Naive thymus-derived CD4-positive, alpha-beta T cell (primary cell): ENCODE measurements at regions not wholly inside any gene's neighbourhood (a gene's known extent, or its start where the extent isn't known, plus 50 kb on each side); places are given as distances from the start of the nearest gene placed in this dataset.

Experiments
- ATAC-seq: fragments of 150-1000 bp; cut with Tn5 transposase; 2 replicates; pipeline ENCODE4 v1.10.0; 2021; ENCODE audit warnings: mild to moderate bottlenecking, moderate library complexity
- CTCF ChIA-PET: fragments of 350-600 bp; sonication (Branson Sonifier 250); formaldehyde crosslinking; loops from one replicate; lab custom pipeline; 2021; ENCODE audit warnings: antibody characterized with exemption; lab: Charles Lee
- POLR2A ChIA-PET: fragments of 350-600 bp; sonication (Branson Sonifier 250); formaldehyde crosslinking; loops from one replicate; lab custom pipeline; 2021; ENCODE audit warnings: antibody characterized with exemption, inconsistent platforms; lab: Charles Lee
- DNase-seq, 9 donors: peaks; one replicate each; pipeline versions ENCODE4 v3.0.0 to v3.0.0-alpha.2; 2020 to 2022; ENCODE audit warnings: mixed read lengths in 1 of 9
- H3K27ac ChIP-seq: one replicate; pipeline ENCODE4 v1.7.0; 2013; ENCODE audit warnings: mild to moderate bottlenecking, low read depth, low read length, moderate library complexity
- H3K27me3 ChIP-seq, 2 donors: one replicate each; pipeline ENCODE4 v1.7.0; 2013; ENCODE audit warnings: low read length in 2 of 2, mild to moderate bottlenecking in 2 of 2, moderate library complexity in 2 of 2; ENCODE audit not compliant: control insufficient read depth in 2 of 2, insufficient read depth in 2 of 2
- H3K36me3 ChIP-seq, 3 experiments: 1 replicate in 2 of 3; 2 replicates in 1 of 3; pipeline ENCODE4 v1.7.0; 2013; ENCODE audit warnings: low read length in 3 of 3, mild to moderate bottlenecking in 3 of 3, moderate library complexity in 1 of 3; ENCODE audit not compliant: insufficient read depth in 3 of 3, control insufficient read depth in 2 of 3
- H3K4me1 ChIP-seq, 2 donors: one replicate each; pipeline ENCODE4 v1.7.0; 2013; ENCODE audit warnings: low read length in 2 of 2, mild to moderate bottlenecking in 2 of 2, moderate library complexity in 1 of 2; ENCODE audit not compliant: control insufficient read depth in 2 of 2, insufficient read depth in 2 of 2
- H3K4me3 ChIP-seq: 2 replicates; pipeline ENCODE4 v1.7.0; 2013; ENCODE audit warnings: mild to moderate bottlenecking, low read length
- H3K9me3 ChIP-seq, 3 experiments: 1 replicate in 2 of 3; 2 replicates in 1 of 3; pipeline ENCODE4 v1.7.0; 2013; ENCODE audit warnings: low read length in 3 of 3; ENCODE audit not compliant: control insufficient read depth in 2 of 3
- H3K27ac Mint-ChIP-seq, 9 donors: one replicate each; pipeline ENCODE4 v1.8.0; 2020 to 2022; ENCODE audit warnings: mixed read lengths in 9 of 9, mild to moderate bottlenecking in 8 of 9, moderate library complexity in 5 of 9, inconsistent platforms in 2 of 9
- H3K27me3 Mint-ChIP-seq, 5 donors: one replicate each; pipeline ENCODE4 v1.8.0; 2021 to 2022; ENCODE audit warnings: mixed read lengths in 5 of 5, mild to moderate bottlenecking in 1 of 5
- H3K36me3 Mint-ChIP-seq, 5 donors: one replicate each; pipeline ENCODE4 v1.8.0; 2020 to 2022; ENCODE audit warnings: mixed read lengths in 5 of 5, mild to moderate bottlenecking in 3 of 5, inconsistent platforms in 1 of 5
- H3K4me1 Mint-ChIP-seq, 7 donors: one replicate each; pipeline ENCODE4 v1.8.0; 2020 to 2022; ENCODE audit warnings: mixed read lengths in 7 of 7, mild to moderate bottlenecking in 3 of 7, inconsistent platforms in 1 of 7
- H3K4me3 Mint-ChIP-seq, 10 donors: one replicate each; pipeline ENCODE4 v1.8.0; 2020 to 2022; ENCODE audit warnings: mild to moderate bottlenecking in 10 of 10, mixed read lengths in 10 of 10, moderate library complexity in 6 of 10, inconsistent platforms in 2 of 10
- H3K9me3 Mint-ChIP-seq, 11 donors: one replicate each; pipeline ENCODE4 v1.8.0; 2020 to 2022; ENCODE audit warnings: mixed read lengths in 11 of 11, mild to moderate bottlenecking in 4 of 11, inconsistent platforms in 1 of 11, moderate library complexity in 1 of 11
- intact Hi-C, 2 donors: fragments of 100-400 bp; cut with micrococcal nuclease; formaldehyde crosslinking; loops; one replicate each; pipeline ENCODE4 v1.15.1; 2023

- intact Hi-C loops, result no loop called here
- ChIA-PET POLR2A (no interaction called here), CTCF (no interaction called here)
- Histone ChIP-seq H3K27me3 (no peaks in the 10 kb centered on the region), H3K27ac (no peak overlapping the region), H3K4me3 (no peak overlapping the region), H3K36me3 (no peaks in the 10 kb centered on the region), H3K4me1 (no peaks in the 10 kb centered on the region), H3K9me3 (no peaks in the 10 kb centered on the region)
- no peaks in the 10 kb centered on the region for H3K27me3 Mint-ChIP-seq
- no peaks in the 10 kb centered on the region for H3K9me3 Mint-ChIP-seq
- no peak overlapping the region for H3K27ac Mint-ChIP-seq
- H3K4me1 Mint-ChIP-seq, result no peaks in the 10 kb centered on the region
- ATAC-seq (no peak), DNase-seq (no peak)
- H3K36me3 Mint-ChIP-seq, result no peaks in the 10 kb centered on the region
- no peak overlapping the region for H3K4me3 Mint-ChIP-seq
Measured at GRCh38 chrY:7924059-7924458, 1012.5 kb upstream of the AMELY start.

GRCh38 chrY:7923476-7924017 is 1012.0 kb upstream of the AMELY start:
- H3K36me3 ChIP-seq, result no peaks in the 10 kb centered on the region
- Mint-ChIP-seq H3K4me1 (no peaks in the 10 kb centered on the region), H3K27me3 (no peaks in the 10 kb centered on the region), H3K36me3 (no peaks in the 10 kb centered on the region), H3K27ac (no peak overlapping the region), H3K9me3 (no peaks in the 10 kb centered on the region), H3K4me3 (no peak overlapping the region)
- no peaks in the 10 kb centered on the region for H3K27me3 ChIP-seq
- no peaks in the 10 kb centered on the region for H3K4me1 ChIP-seq
- ATAC-seq (no peak), DNase-seq (no peak)
- POLR2A ChIA-PET, result no interaction called here
- CTCF ChIA-PET, result no interaction called here
- intact Hi-C loops, result no loop called here
- H3K9me3 ChIP-seq, result no peaks in the 10 kb centered on the region
- H3K27ac ChIP-seq, result no peak overlapping the region
- no peak overlapping the region for H3K4me3 ChIP-seq

GRCh38 chrY:7920382-7920781 is 1008.8 kb upstream of the AMELY start:
- intact Hi-C loops, result no loop called here
- Mint-ChIP-seq H3K4me1 (no peaks in the 10 kb centered on the region), H3K27me3 (no peaks in the 10 kb centered on the region), H3K27ac (no peak overlapping the region), H3K9me3 (no peaks in the 10 kb centered on the region), H3K36me3 (no peaks in the 10 kb centered on the region), H3K4me3 (no peak overlapping the region)
- Histone ChIP-seq H3K4me1 (no peaks in the 10 kb centered on the region), H3K9me3 (no peaks in the 10 kb centered on the region), H3K27ac (no peak overlapping the region), H3K4me3 (no peak overlapping the region), H3K36me3 (no peaks in the 10 kb centered on the region), H3K27me3 (no peaks in the 10 kb centered on the region)
- ChIA-PET POLR2A (no interaction called here), CTCF (no interaction called here)
- ATAC-seq, result no peak
- DNase-seq, result no peak

- ChIA-PET POLR2A (no interaction called here), CTCF (no interaction called here)
- no peak overlapping the region for H3K4me3 ChIP-seq
- H3K9me3 ChIP-seq, result no peaks in the 10 kb centered on the region
- no peaks in the 10 kb centered on the region for H3K27me3 ChIP-seq
- DNase-seq, result no peak
- no peaks in the 10 kb centered on the region for H3K36me3 Mint-ChIP-seq
- no peaks in the 10 kb centered on the region for H3K9me3 Mint-ChIP-seq
- H3K27me3 Mint-ChIP-seq, result no peaks in the 10 kb centered on the region
- H3K4me1 ChIP-seq, result no peaks in the 10 kb centered on the region
- peaks cover 0 to 2% (median 0%) of the 10 kb centered on the region in 7 donors for H3K4me1 Mint-ChIP-seq
- H3K4me3 Mint-ChIP-seq, result no peak overlapping the region
- ATAC-seq, result no peak
- H3K36me3 ChIP-seq, result no peaks in the 10 kb centered on the region
- intact Hi-C loops, result no loop called here
- no peak overlapping the region for H3K27ac ChIP-seq
- H3K27ac Mint-ChIP-seq, result no peak overlapping the region
Measured at GRCh38 chrY:7888506-7888905, 977.0 kb upstream of the AMELY start.

- ATAC-seq (no peak), DNase-seq (no peak)
- no peaks in the 10 kb centered on the region for H3K9me3 Mint-ChIP-seq
- Histone ChIP-seq H3K27me3 (no peaks in the 10 kb centered on the region), H3K4me1 (no peaks in the 10 kb centered on the region), H3K36me3 (no peaks in the 10 kb centered on the region), H3K4me3 (no peak overlapping the region), H3K27ac (no peak overlapping the region), H3K9me3 (no peaks in the 10 kb centered on the region)
- no peaks in the 10 kb centered on the region for H3K4me1 Mint-ChIP-seq
- no peak overlapping the region for H3K4me3 Mint-ChIP-seq
- intact Hi-C loops, result no loop called here
- ChIA-PET POLR2A (no interaction called here), CTCF (no interaction called here)
- H3K27me3 Mint-ChIP-seq, result no peaks in the 10 kb centered on the region
- no peak overlapping the region for H3K27ac Mint-ChIP-seq
- H3K36me3 Mint-ChIP-seq, result no peaks in the 10 kb centered on the region
Measured at GRCh38 chrY:7881696-7882095, 970.1 kb upstream of the AMELY start.

- DNase-seq (no peak), ATAC-seq (no peak)
- CTCF ChIA-PET, result no interaction called here
- POLR2A ChIA-PET, result no interaction called here
- intact Hi-C loops, result loop anchor here in 1 of 2 donors (10.0 kb wide), 1 partner anchor 914 kb away; no protein-coding TSS in a partner anchor
- Mint-ChIP-seq H3K9me3 (no peaks in the 10 kb centered on the region), H3K4me1 (no peaks in the 10 kb centered on the region), H3K4me3 (no peak overlapping the region), H3K27me3 (no peaks in the 10 kb centered on the region), H3K36me3 (no peaks in the 10 kb centered on the region), H3K27ac (no peak overlapping the region)
- Histone ChIP-seq H3K9me3 (no peaks in the 10 kb centered on the region), H3K4me1 (no peaks in the 10 kb centered on the region), H3K27me3 (no peaks in the 10 kb centered on the region), H3K4me3 (no peak overlapping the region), H3K36me3 (no peaks in the 10 kb centered on the region), H3K27ac (no peak overlapping the region)
Measured at GRCh38 chrY:7879245-7879644, 967.7 kb upstream of the AMELY start.

GRCh38 chrY:7878719-7879118 is 967.2 kb upstream of the AMELY start:
- Histone ChIP-seq H3K4me3 (no peak overlapping the region), H3K9me3 (no peaks in the 10 kb centered on the region), H3K27ac (no peak overlapping the region), H3K36me3 (no peaks in the 10 kb centered on the region), H3K4me1 (no peaks in the 10 kb centered on the region), H3K27me3 (no peaks in the 10 kb centered on the region)
- no peaks in the 10 kb centered on the region for H3K9me3 Mint-ChIP-seq
- no peak overlapping the region for H3K4me3 Mint-ChIP-seq
- H3K4me1 Mint-ChIP-seq, result no peaks in the 10 kb centered on the region
- intact Hi-C loops, result loop anchor here in 1 of 2 donors (10.0 kb wide), 1 partner anchor 914 kb away; no protein-coding TSS in a partner anchor
- ATAC-seq, result no peak
- no peaks in the 10 kb centered on the region for H3K27me3 Mint-ChIP-seq
- no peak overlapping the region for H3K27ac Mint-ChIP-seq
- ChIA-PET CTCF (no interaction called here), POLR2A (no interaction called here)
- no peaks in the 10 kb centered on the region for H3K36me3 Mint-ChIP-seq
- DNase-seq, result no peak
